Endothelial cell of umbilical vein (primary cell): ENCODE measurements at regions not wholly inside any gene's neighbourhood (a gene's known extent, or its start where the extent isn't known, plus 50 kb on each side); places are given as distances from the start of the nearest gene placed in this dataset.

ENCODE experiments used
- CTCF ChIP-seq, 2 donors: IDR thresholded peaks; 1 replicate in 1 of 2; 2 replicates in 1 of 2; pipeline ENCODE4 v1.5.1; 2011; ENCODE audit warnings: low read length in 2 of 2, mild to moderate bottlenecking in 2 of 2, moderate library complexity in 2 of 2, control low read depth in 1 of 2, inconsistent platforms in 1 of 2, low read depth in 1 of 2; ENCODE audit not compliant: insufficient read depth in 1 of 2; ENCODE audit errors: extremely low read depth in 1 of 2
- POLR2AphosphoS5 ChIP-seq: IDR thresholded peaks from 2 replicates; pipeline ENCODE4 v1.6.1; 2012; ENCODE audit warnings: low read depth, mild to moderate bottlenecking, control low read depth, low read length, moderate library complexity; ENCODE audit not compliant: insufficient read depth

GRCh38 chr3:54062546-54062945, 59.8 kb upstream of the CACNA2D3 start:
- TF ChIP-seq POLR2AphosphoS5 (no peak), CTCF (IDR thresholded peaks at IDR 0.05; ENCODE audit: extremely low read depth in 1 of 2, insufficient read depth in 1 of 2, low read depth in 1 of 2, low read length in 2 of 2) (no peak)
